ENCODE measurements at regions not wholly inside any gene's neighbourhood (a gene's known extent, or its start where the extent isn't known, plus 50 kb on each side); places are given as distances from the start of the nearest gene placed in this dataset.

DNA sequence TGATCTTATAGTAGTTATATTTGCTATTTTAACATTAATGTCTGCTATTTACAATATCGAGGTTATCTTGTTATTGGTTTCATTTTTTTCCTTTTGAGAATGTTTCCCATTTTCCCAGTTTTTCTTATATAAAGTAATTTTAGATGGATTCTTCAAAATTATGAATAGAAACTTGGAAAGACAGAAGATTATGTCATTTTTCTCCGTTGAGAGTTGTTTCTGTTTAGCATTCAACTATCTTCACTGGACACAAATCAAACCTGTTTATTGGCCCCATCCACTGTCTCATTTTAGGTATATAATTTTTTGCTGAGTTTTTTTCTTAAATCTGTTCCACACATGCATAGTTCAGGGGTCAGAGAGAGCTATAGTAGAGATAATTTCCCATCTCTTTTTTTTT lies 1430.9 kb upstream of the MIR17HG start:
- TF ChIP-seq NR1H2 (CRISPR knock-in tag; IDR thresholded peaks at IDR 0.05) = no peak
- TF ChIP-seq, protein P1, sequence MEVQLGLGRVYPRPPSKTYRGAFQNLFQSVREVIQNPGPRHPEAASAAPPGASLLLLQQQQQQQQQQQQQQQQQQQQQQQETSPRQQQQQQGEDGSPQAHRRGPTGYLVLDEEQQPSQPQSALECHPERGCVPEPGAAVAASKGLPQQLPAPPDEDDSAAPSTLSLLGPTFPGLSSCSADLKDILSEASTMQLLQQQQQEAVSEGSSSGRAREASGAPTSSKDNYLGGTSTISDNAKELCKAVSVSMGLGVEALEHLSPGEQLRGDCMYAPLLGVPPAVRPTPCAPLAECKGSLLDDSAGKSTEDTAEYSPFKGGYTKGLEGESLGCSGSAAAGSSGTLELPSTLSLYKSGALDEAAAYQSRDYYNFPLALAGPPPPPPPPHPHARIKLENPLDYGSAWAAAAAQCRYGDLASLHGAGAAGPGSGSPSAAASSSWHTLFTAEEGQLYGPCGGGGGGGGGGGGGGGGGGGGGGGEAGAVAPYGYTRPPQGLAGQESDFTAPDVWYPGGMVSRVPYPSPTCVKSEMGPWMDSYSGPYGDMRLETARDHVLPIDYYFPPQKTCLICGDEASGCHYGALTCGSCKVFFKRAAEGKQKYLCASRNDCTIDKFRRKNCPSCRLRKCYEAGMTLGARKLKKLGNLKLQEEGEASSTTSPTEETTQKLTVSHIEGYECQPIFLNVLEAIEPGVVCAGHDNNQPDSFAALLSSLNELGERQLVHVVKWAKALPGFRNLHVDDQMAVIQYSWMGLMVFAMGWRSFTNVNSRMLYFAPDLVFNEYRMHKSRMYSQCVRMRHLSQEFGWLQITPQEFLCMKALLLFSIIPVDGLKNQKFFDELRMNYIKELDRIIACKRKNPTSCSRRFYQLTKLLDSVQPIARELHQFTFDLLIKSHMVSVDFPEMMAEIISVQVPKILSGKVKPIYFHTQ (CRISPR knock-in tag; IDR thresholded peaks at IDR 0.05) = no peak
- TF ChIP-seq FOXJ3 (CRISPR knock-in tag; IDR thresholded peaks at IDR 0.05; ENCODE audit: borderline replicate concordance) = no peak
- TF ChIP-seq ELF4 (CRISPR knock-in tag; IDR thresholded peaks at IDR 0.05; ENCODE audit: low read depth) = no peak
- TF ChIP-seq NFE2L1 (CRISPR knock-in tag; IDR thresholded peaks at IDR 0.05) = no peak
- TF ChIP-seq, protein P2, sequence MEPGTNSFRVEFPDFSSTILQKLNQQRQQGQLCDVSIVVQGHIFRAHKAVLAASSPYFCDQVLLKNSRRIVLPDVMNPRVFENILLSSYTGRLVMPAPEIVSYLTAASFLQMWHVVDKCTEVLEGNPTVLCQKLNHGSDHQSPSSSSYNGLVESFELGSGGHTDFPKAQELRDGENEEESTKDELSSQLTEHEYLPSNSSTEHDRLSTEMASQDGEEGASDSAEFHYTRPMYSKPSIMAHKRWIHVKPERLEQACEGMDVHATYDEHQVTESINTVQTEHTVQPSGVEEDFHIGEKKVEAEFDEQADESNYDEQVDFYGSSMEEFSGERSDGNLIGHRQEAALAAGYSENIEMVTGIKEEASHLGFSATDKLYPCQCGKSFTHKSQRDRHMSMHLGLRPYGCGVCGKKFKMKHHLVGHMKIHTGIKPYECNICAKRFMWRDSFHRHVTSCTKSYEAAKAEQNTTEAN (CRISPR knock-in tag; IDR thresholded peaks at IDR 0.05) = no peak
- no peak for TF ChIP-seq TEAD4 (CRISPR knock-in tag; IDR thresholded peaks at IDR 0.05)
- no peak for TF ChIP-seq GTF2I (CRISPR knock-in tag; conservative IDR thresholded peaks at IDR 0.05)
- TF ChIP-seq, protein P3, sequence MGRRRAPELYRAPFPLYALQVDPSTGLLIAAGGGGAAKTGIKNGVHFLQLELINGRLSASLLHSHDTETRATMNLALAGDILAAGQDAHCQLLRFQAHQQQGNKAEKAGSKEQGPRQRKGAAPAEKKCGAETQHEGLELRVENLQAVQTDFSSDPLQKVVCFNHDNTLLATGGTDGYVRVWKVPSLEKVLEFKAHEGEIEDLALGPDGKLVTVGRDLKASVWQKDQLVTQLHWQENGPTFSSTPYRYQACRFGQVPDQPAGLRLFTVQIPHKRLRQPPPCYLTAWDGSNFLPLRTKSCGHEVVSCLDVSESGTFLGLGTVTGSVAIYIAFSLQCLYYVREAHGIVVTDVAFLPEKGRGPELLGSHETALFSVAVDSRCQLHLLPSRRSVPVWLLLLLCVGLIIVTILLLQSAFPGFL (CRISPR knock-in tag; IDR thresholded peaks at IDR 0.05; ENCODE audit: borderline replicate concordance) = no peak
- TF ChIP-seq, protein P4, sequence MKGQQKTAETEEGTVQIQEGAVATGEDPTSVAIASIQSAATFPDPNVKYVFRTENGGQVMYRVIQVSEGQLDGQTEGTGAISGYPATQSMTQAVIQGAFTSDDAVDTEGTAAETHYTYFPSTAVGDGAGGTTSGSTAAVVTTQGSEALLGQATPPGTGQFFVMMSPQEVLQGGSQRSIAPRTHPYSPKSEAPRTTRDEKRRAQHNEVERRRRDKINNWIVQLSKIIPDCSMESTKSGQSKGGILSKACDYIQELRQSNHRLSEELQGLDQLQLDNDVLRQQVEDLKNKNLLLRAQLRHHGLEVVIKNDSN (CRISPR knock-in tag; IDR thresholded peaks at IDR 0.05) = no peak
- Mint-ChIP-seq H3K4me1 (no peaks in the 10 kb centered on the region), H3K27ac (no peak overlapping the region), H3K9me3 (no peaks in the 10 kb centered on the region), H3K36me3 (no peaks in the 10 kb centered on the region), H3K4me3 (no peak overlapping the region), H3K27me3 (ENCODE audit: low read depth) (no peaks in the 10 kb centered on the region)
- ATAC-seq (no peak), DNase-seq (ENCODE audit: low spot score) (no peak)
- ChIA-PET CTCF (no interaction called here), POLR2A (no interaction called here)

DNA sequence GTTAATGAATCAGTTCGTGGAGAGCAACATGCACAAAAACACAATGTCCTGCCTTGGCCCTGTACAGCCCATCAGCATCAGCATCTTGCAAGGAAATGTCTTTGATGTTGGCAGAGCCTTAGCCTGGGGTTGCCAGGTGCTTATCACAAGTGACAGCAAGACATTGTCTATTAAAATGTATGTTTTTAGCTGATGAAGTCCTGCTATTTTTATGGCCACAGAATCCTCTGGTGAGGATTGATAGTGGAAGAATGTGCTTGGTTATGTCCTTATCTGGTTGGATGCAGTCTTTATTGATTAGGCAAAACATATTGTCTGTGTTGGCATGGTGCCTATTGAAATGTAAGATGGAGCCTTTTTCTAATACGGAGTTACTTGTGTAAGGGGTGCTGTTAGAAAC lies 1427.0 kb upstream of the MIR17HG start:
- Mint-ChIP-seq H3K27me3 (ENCODE audit: low read depth) (no peaks in the 10 kb centered on the region), H3K27ac (no peak overlapping the region), H3K36me3 (no peaks in the 10 kb centered on the region), H3K4me3 (no peak overlapping the region), H3K4me1 (peaks cover 14% of the 10 kb centered on the region), H3K9me3 (no peaks in the 10 kb centered on the region)
- DNase-seq (ENCODE audit: low spot score) = no peak
- TF ChIP-seq ATF1 (CRISPR knock-in tag; IDR thresholded peaks at IDR 0.05) (no peak), CREB1 (CRISPR knock-in tag; IDR thresholded peaks at IDR 0.05) (no peak), ZNF121 (CRISPR knock-in tag; IDR thresholded peaks at IDR 0.05) (no peak), RORB (CRISPR knock-in tag; IDR thresholded peaks at IDR 0.05) (no peak), PRRX2 (CRISPR knock-in tag; IDR thresholded peaks at IDR 0.05) (no peak), ZNF423 (CRISPR knock-in tag; IDR thresholded peaks at IDR 0.05) (no peak), EMX1 (CRISPR knock-in tag; IDR thresholded peaks at IDR 0.05) (no peak)
- TF ChIP-seq, protein P5, sequence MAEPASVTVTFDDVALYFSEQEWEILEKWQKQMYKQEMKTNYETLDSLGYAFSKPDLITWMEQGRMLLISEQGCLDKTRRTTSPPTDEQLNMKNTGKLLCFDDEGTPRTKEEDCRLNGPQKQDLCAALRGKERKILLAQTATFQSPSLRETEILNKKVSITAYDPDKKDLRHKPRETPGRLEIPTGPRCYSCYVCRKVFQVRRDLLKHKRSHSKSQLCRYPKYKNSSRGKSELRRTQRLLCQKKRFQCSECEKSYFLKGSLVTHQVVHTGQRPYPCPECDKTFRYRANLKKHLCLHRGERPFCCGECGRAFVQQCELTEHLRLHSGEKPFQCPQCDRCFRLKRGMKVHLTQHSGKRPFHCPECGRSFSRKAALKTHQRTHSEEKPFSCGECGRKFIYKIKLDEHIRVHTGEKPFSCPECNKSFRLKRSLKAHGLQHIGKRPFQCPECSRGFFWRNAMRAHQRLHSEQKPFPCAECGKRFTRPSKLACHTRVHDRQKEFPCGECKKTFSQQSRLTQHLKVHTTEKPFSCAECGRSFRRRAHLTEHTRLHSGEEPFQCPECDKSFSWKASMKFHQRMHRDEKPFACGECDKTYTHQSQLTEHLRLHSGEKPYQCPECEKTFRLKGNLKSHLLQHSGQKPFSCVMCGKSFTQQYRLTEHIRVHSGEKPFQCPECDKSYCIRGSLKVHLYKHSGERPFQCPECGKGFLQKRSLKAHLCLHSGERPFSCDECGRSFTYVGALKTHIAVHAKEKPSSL (CRISPR knock-in tag; conservative IDR thresholded peaks at IDR 0.05) = no peak
- TF ChIP-seq, protein P6, sequence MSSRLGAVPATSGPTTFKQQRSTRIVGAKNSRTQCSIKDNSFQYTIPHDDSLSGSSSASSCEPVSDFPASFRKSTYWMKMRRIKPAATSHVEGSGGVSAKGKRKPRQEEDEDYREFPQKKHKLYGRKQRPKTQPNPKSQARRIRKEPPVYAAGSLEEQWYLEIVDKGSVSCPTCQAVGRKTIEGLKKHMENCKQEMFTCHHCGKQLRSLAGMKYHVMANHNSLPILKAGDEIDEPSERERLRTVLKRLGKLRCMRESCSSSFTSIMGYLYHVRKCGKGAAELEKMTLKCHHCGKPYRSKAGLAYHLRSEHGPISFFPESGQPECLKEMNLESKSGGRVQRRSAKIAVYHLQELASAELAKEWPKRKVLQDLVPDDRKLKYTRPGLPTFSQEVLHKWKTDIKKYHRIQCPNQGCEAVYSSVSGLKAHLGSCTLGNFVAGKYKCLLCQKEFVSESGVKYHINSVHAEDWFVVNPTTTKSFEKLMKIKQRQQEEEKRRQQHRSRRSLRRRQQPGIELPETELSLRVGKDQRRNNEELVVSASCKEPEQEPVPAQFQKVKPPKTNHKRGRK (CRISPR knock-in tag; IDR thresholded peaks at IDR 0.05; ENCODE audit: borderline replicate concordance) = no peak
- TF ChIP-seq, protein P7, sequence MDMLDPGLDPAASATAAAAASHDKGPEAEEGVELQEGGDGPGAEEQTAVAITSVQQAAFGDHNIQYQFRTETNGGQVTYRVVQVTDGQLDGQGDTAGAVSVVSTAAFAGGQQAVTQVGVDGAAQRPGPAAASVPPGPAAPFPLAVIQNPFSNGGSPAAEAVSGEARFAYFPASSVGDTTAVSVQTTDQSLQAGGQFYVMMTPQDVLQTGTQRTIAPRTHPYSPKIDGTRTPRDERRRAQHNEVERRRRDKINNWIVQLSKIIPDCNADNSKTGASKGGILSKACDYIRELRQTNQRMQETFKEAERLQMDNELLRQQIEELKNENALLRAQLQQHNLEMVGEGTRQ (CRISPR knock-in tag; IDR thresholded peaks at IDR 0.05) = no peak
- POLR2A ChIA-PET = no interaction called here
- CTCF ChIA-PET = no interaction called here
- no peak for ATAC-seq
